Liver (tissue), 8 donors: ENCODE measurements at regions not wholly inside any gene's neighbourhood (a gene's known extent, or its start where the extent isn't known, plus 50 kb on each side); places are given as distances from the start of the nearest gene placed in this dataset.

ENCODE experiments used
- DNase-seq: peaks from one replicate; pipeline ENCODE4 v3.0.0-alpha.2; 2017; ENCODE audit warnings: low spot score
- H3K27ac ChIP-seq, 2 donors: one replicate each; pipeline ENCODE4 v1.7.0; 2013; ENCODE audit warnings: inconsistent platforms in 2 of 2, low read length in 2 of 2, control low read depth in 1 of 2, low read depth in 1 of 2, mild to moderate bottlenecking in 1 of 2
- H3K27me3 ChIP-seq, 4 donors: one replicate each; pipeline versions ENCODE4 v1.6.1 to v1.7.0; 2013; ENCODE audit warnings: low read length in 3 of 4, inconsistent platforms in 1 of 4, mild to moderate bottlenecking in 1 of 4, moderate library complexity in 1 of 4; ENCODE audit not compliant: control insufficient read depth in 4 of 4, insufficient read depth in 4 of 4
- H3K36me3 ChIP-seq, 4 donors: one replicate each; pipeline versions ENCODE4 v1.6.1 to v1.7.0; 2013; ENCODE audit warnings: low read length in 3 of 4, mild to moderate bottlenecking in 3 of 4, low read depth in 1 of 4, moderate library complexity in 1 of 4; ENCODE audit not compliant: control insufficient read depth in 4 of 4, insufficient read depth in 3 of 4
- H3K4me1 ChIP-seq, 4 donors: one replicate each; pipeline versions ENCODE4 v1.6.1 to v1.7.0; 2013; ENCODE audit warnings: low read length in 3 of 4, mild to moderate bottlenecking in 3 of 4, moderate library complexity in 1 of 4; ENCODE audit not compliant: control insufficient read depth in 4 of 4, insufficient read depth in 4 of 4
- H3K4me3 ChIP-seq, 3 donors: one replicate each; pipeline versions ENCODE4 v1.6.1 to v1.7.0; 2013; ENCODE audit warnings: low read length in 3 of 3, control low read depth in 1 of 3, low read depth in 1 of 3, mild to moderate bottlenecking in 1 of 3
- H3K9ac ChIP-seq, 2 donors: one replicate each; pipeline ENCODE4 v1.7.0; 2013; ENCODE audit warnings: low read length in 2 of 2, mild to moderate bottlenecking in 2 of 2, moderate library complexity in 2 of 2, control low read depth in 1 of 2, low read depth in 1 of 2
- H3K9me3 ChIP-seq, 4 donors: one replicate each; pipeline versions ENCODE4 v1.6.1 to v1.7.0; 2013; ENCODE audit warnings: low read length in 3 of 4; ENCODE audit not compliant: control insufficient read depth in 4 of 4
- ATF3 ChIP-seq: IDR thresholded peaks from 2 replicates; pipeline ENCODE4 v1.6.1; 2016; ENCODE audit warnings: antibody characterized with exemption
- CTCF ChIP-seq: fragments of 150-350 bp; IDR thresholded peaks from 2 replicates; pipeline ENCODE4 v1.5.1; 2017; ENCODE audit warnings: improper control_type of control experiment, low read depth, low read length; ENCODE audit not compliant: missing input control
- EGR1 ChIP-seq, 2 donors: IDR thresholded peaks; 2 replicates each; pipeline ENCODE4 v1.6.1; 2016 to 2018; ENCODE audit warnings: antibody characterized with exemption in 2 of 2, low read depth in 2 of 2
- FOXA1 ChIP-seq: IDR thresholded peaks from 2 replicates; pipeline ENCODE4 v1.6.1; 2016; ENCODE audit warnings: antibody characterized with exemption
- FOXA2 ChIP-seq: IDR thresholded peaks from 2 replicates; pipeline ENCODE4 v1.6.1; 2016; ENCODE audit warnings: antibody characterized with exemption
- GABPA ChIP-seq, 2 donors: IDR thresholded peaks in 1 of 2; conservative IDR thresholded peaks in 1 of 2; 2 replicates each; pipeline ENCODE4 v1.6.1; 2016; ENCODE audit warnings: antibody characterized with exemption in 2 of 2, mild to moderate bottlenecking in 1 of 2, moderate library complexity in 1 of 2
- HNF4A ChIP-seq, 2 donors: conservative IDR thresholded peaks; 2 replicates each; pipeline ENCODE4 v1.6.1; 2016; ENCODE audit warnings: antibody characterized with exemption in 2 of 2, mild to moderate bottlenecking in 2 of 2
- HNF4G ChIP-seq: IDR thresholded peaks from 2 replicates; pipeline ENCODE4 v1.6.1; 2016; ENCODE audit warnings: antibody characterized with exemption
- JUND ChIP-seq, 2 donors: IDR thresholded peaks; 2 replicates each; pipeline ENCODE4 v1.6.1; 2016; ENCODE audit warnings: antibody characterized with exemption in 2 of 2
- MAX ChIP-seq: IDR thresholded peaks from 2 replicates; pipeline ENCODE4 v1.6.1; 2016; ENCODE audit warnings: antibody characterized with exemption
- NR2F2 ChIP-seq: IDR thresholded peaks from 2 replicates; pipeline ENCODE4 v1.6.1; 2016; ENCODE audit warnings: antibody characterized with exemption
- RAD21 ChIP-seq, 2 donors: IDR thresholded peaks; 2 replicates each; pipeline ENCODE4 v1.6.1; 2016; ENCODE audit warnings: antibody characterized with exemption in 2 of 2, mild to moderate bottlenecking in 2 of 2
- REST ChIP-seq: IDR thresholded peaks from 2 replicates; pipeline ENCODE4 v1.6.1; 2016; ENCODE audit warnings: antibody characterized with exemption, mild to moderate bottlenecking
- RXRA ChIP-seq, 2 donors: IDR thresholded peaks; 2 replicates each; pipeline ENCODE4 v1.6.1; 2017 to 2018; ENCODE audit warnings: antibody characterized with exemption in 2 of 2, mild to moderate bottlenecking in 1 of 2
- SP1 ChIP-seq: IDR thresholded peaks from 2 replicates; pipeline ENCODE4 v1.6.1; 2018; ENCODE audit warnings: antibody characterized with exemption, mild to moderate bottlenecking
- TAF1 ChIP-seq: conservative IDR thresholded peaks from 2 replicates; pipeline ENCODE4 v1.6.1; 2016; ENCODE audit warnings: antibody characterized with exemption, mild to moderate bottlenecking
- YY1 ChIP-seq: IDR thresholded peaks from 2 replicates; pipeline ENCODE4 v1.6.1; 2016; ENCODE audit warnings: antibody characterized with exemption, mild to moderate bottlenecking
- ZBTB33 ChIP-seq: IDR thresholded peaks from 2 replicates; pipeline ENCODE4 v1.6.1; 2016; ENCODE audit warnings: antibody characterized with exemption
- WGBS: extraction: QIAGEN DNeasy Blood & Tissue Kit; methylation state at CpG from one replicate; pipeline ENCODE4 v1.1.7; 2013; 5-methylcytosine and 5-hydroxymethylcytosine counted together
- donor health status: healthy.
- donor health status: healthy.
- donor health status: healthy.
- donor health status: healthy.
- donor health status: healthy.

- Histone ChIP-seq H3K36me3 (no peaks in the 10 kb centered on the region), H3K9ac (no peak overlapping the region), H3K27ac (no peak overlapping the region), H3K4me1 (peaks cover 0 to under 1% (median 0%) of the 10 kb centered on the region in 4 donors), H3K27me3 (no peaks in the 10 kb centered on the region), H3K9me3 (no peaks in the 10 kb centered on the region), H3K4me3 (no peak overlapping the region)
- no peak for DNase-seq
- TF ChIP-seq GABPA (IDR thresholded peaks at IDR 0.05 in 1 of 2, conservative IDR thresholded peaks at IDR 0.05 in 1 of 2) (no peak), NR2F2 (no peak), FOXA2 (no peak), RAD21 (IDR thresholded peaks at IDR 0.05) (no peak), TAF1 (no peak), YY1 (no peak), HNF4A (conservative IDR thresholded peaks at IDR 0.05) (no peak), EGR1 (IDR thresholded peaks at IDR 0.05; ENCODE audit: low read depth in 2 of 2) (no peak), ATF3 (no peak), RXRA (IDR thresholded peaks at IDR 0.05) (no peak), JUND (IDR thresholded peaks at IDR 0.05) (no peak), ZBTB33 (no peak), HNF4G (no peak), MAX (no peak), CTCF (no peak), FOXA1 (no peak), SP1 (no peak), REST (no peak)
These were observed 153.5 kb downstream of the FTCDNL1 start for GRCh38 chr2:199697469-199697868.

GRCh38 chr2:199696048-199696447, 154.9 kb downstream of the FTCDNL1 start:
- Histone ChIP-seq H3K9me3 (no peaks in the 10 kb centered on the region), H3K4me1 (peaks cover 0 to 3% (median 0%) of the 10 kb centered on the region in 4 donors), H3K9ac (no peak overlapping the region), H3K36me3 (no peaks in the 10 kb centered on the region), H3K27ac (no peak overlapping the region), H3K27me3 (no peaks in the 10 kb centered on the region), H3K4me3 (no peak overlapping the region)
- 86% methylated on average over 6 of the region's 6 CpGs for WGBS
- no peak for DNase-seq
- TF ChIP-seq HNF4G (no peak), ATF3 (no peak), MAX (no peak), RAD21 (IDR thresholded peaks at IDR 0.05) (no peak), YY1 (no peak), FOXA1 (no peak), TAF1 (no peak), GABPA (IDR thresholded peaks at IDR 0.05 in 1 of 2, conservative IDR thresholded peaks at IDR 0.05 in 1 of 2) (no peak), REST (no peak)
